DLD1 (cell line): ENCODE measurements at regions not wholly inside any gene's neighbourhood (a gene's known extent, or its start where the extent isn't known, plus 50 kb on each side); places are given as distances from the start of the nearest gene placed in this dataset.

Experiments
- in situ Hi-C: cut with HindIII; loops from 2 replicates; pipeline ENCODE4 v1.10.0; 2017; ENCODE audit warnings: low sequenced_read_pairs

DNA sequence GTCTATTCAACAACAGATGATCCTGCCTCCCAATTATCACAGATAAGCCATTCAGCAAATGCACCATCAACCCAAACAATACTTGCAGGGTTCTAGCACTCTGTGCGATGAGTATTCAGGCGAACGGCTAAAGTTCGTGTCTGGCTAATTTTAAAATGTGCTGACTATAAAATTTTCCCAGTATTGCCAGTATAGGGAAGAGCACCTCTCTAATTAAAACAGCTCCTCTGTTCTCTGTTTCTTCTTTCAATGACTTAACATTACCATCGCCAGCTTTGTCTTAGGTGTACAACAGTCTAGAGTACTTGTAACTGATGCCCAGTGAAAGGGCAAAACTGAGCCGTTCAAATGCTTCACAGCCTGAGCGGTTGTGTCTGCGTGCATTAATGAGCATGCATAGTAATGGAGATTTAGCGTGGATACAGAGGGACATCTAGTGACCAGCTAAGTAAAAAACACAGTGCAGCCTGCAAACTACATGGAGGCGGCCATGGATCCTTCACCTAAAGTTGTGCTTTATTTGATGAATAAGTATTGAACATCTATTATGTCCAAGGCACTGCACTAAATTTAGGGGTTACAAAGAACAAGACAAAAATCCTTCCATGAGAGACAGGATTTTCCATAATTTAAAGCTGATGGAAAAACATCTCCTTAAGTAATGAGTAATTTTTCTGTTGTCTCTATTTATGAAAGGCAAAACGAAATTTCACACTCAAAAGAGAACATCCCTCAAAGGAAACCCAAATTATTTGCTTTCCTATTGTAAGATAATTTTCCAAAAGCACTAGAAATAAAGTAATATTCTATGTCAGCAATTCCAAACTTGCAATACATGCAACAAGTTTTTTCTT is 120.0 kb downstream of the SETD4 start:
- in situ Hi-C loops = no loop called here

DNA sequence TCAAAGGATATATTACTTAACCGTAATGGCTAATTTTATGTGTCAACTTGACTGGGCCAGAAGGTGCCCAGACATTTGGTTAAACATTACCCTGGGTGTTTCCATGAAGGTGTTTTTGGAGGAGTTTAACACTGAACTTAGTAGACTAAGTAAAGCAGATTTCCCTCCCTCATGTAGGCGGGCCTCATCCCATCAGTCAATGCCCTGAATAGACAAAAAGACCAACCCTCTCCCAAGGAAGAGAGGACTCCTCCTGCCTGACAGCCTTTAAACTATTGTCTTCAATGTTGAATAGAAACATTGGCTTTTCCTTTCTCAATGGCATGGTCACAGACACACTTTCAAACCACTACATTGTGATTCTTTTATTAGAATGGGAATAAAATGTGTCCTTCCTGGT is 121.9 kb downstream of the SETD4 start:
- in situ Hi-C loops = no loop called here

DNA sequence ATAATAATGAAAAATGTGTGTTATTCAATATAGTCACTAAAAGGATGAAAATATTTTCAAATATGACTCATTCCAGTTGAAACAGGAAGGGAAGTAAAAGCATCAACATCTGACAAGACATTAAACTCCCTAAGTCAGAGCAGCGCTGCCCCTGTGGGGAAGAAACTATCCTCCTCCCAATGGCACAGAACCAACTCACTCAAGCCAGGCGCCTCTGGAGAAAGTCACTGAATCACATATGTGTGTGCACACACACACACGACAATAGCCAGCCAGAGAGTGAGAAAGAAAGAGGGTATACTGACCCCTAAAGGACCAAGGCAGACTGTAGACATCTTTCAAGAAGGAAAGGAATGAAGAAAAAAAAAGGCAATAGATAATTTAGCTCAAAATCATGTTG is 126.9 kb downstream of the SETD4 start:
- in situ Hi-C loops = no loop called here

DNA sequence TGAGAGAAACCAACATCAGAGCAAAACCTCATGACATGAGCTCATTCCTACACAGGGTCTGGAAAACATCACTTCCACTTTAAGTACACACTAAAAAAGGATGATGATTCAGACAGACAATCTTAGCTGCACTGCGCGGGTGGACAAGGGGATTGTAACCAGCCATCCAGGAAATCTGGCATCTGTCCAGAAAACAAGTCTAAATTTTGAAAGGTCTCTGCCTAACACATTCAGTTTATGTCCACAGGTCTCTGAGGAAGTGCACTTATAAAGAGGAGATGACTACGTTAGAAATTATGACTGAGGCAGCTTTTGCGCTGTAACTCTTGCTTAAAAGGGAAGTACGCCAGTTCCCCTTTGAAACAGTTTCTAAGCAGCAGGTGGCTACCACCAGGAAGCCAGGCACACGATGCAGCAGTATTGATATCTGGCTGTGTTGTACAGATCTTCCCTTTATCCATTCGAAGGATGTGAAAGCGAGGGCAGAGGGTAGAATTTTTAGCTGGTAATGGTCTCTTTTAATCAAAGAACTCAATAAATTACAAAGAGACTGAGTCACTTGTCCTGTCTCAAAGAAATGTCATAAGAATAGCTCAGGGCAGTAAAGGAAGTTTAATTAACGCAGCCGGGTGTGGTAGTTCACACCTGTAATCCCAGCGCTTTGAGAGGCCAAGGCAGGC is 128.0 kb downstream of the SETD4 start:
- in situ Hi-C loops = no loop called here

DNA sequence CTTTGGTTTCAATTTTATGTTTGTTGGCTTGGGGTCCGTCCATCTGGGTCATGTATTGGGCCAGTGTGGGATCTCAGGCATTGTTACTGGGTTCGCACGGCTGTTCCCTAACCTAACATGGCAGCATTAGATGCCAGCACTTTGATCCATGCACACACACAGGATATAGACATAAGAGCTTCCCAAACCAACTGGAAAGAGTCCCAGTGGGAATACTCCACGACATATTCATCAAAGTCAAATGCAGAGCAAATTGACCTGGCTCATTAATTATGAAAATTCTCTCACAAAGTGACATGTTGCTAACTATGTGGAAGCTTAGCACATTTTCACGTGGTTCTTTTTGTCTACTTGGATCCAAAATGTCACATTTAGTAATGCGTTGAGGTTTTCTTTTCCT is 130.4 kb downstream of the SETD4 start:
- in situ Hi-C loops = no loop called here

DNA sequence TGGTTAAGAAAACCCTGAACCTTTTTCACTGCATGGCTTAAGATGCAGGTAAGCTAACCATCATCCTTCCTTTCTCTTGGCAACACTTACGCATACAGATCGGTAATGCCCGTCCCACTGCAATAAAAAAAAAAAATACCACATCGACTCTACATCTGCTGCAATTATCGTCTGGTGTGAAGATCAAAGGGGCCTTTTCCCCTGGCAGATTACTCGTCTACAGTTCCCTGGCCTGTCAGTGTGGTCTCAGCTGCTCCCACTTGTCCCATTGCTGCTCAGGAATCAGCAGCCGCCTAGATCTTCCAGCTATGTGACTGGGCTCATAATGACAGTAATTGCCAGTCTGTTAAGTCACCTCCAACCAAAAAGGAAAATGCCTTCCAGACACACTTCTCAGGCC is 133.1 kb downstream of the SETD4 start:
- in situ Hi-C loops = no loop called here

DNA sequence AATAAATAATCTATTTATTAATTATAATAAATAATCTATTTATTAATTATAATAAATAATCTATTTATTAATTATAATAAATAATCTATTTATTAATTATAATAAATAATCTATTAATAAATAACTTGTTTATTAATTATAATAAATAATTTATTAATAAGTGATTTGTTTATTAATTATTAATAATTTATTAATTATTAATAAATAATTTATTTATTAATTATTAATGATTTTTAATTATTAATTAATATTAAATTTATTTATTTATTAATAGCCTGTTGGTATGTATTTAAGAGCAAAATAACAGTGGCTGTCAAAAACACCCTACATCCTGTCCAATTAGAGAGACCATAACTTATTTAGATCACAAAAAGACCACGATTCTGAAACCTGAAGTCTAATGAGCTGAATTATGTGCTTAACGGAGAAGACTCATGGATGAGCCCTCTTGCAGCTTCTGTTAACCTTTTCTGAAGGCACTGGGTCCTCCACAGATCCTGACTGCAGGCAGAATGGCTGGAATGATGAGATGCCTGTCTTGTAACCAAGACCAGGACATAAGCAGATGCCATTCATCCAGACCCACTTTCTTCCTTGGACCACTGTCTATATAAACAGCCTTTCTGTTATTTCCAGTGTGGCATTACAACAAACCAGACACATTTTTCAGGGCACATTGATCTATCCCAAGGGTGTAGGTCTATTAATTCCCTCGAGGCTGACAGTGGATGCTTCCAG is 134.2 kb downstream of the SETD4 start:
- in situ Hi-C loops = no loop called here

DNA sequence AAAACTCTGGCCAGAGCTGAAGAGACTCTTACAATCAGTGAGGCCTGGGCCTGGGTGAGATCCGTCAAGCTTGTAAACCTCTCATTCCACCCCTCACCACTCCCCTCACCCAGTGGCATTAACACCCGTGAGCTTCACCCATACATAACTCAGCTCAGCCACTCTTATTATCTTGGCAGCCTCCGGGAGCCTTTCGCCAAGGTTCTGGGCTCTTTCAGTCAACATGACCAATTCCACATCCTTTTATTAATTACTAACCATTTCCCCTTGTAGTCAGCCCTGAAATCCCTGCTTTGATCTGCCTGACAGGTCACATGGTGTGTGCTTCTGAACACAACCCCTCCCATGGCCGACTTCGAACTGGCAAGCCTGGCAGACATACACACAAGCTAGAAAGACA is 134.8 kb downstream of the SETD4 start:
- in situ Hi-C loops = no loop called here

DNA sequence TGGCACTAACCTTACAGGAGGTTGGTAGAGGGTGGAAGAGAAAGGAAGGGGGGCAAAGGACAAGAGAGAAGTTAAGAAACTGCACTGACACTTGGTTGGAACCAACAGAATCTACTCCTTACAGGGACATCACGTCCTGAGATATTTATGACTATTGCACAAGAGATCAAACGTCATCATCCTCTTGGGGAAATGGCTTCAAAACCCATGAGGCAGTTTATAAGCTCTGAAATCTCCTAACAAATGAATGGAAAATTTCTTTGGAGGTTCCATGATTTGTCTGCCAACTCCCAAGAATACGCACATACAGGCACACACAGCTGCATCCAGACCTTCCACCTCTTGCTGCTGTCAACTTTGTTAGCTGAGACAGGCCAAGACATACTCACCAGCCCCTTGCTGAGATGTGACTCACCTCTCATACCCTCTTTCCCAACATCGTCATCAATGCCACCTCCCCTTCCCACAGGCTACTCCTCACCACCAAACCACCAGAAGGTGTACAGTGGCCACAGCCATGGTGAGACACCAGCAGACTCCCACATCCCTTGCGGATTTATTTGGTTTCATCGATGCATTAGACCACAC is 135.5 kb downstream of the SETD4 start:
- in situ Hi-C loops = no loop called here

DNA sequence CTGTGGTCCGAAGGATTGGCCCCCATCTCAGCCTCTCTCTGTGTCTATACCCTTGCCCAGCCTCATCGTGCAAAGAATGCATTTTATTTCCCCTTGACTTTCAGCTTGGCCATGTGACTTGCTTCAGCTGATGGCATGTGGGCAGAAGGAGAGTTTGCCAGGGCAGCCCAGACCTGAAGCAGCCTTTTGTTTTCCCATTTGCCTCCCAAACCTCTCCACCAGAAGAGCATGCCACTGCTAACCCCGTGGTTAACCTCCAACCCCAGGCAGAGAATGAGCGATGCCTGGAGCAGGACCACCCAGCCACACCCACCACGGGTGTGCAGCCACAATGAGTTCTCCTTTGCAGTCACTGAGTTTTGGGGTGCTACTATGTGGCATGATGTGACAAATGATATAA is 136.4 kb downstream of the SETD4 start:
- in situ Hi-C loops = no loop called here

DNA sequence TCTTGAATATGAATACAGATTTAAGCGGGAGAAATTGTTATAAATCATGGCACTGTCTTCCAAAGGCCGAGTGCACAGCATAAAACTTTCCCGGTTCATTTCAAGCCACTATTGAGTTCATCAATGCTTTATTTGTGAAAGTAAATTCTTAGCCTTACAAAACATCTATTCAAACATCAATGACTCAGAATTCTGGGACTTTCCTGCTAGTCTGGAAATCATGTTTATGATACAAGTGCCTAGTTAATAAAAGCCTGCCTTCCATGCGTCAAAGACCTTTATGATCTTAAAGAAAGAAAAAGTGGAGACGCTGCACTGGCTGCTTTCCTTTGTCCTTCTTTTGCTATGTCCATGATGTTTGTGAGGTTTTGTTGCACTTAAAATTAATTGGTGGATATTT is 137.7 kb downstream of the SETD4 start:
- in situ Hi-C loops = no loop called here

DNA sequence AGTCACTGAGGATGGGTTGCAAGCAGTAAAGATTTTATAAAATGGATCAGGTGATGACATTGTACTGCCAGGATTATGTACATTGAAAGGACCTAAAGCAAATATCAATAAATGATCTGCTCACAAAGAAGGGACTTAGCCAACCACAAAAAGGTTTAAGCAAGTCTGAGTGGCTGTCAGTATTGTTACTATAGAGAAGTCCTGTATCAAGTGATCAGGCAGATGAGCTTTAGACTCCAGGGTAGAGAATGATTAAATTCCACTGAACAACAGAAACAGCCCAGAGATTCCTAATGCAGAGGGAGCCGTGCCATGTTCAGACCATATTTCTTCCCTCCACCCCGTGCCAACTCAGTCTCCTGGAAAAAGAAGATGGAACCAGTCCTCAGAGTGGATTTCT is 138.9 kb downstream of the SETD4 start:
- in situ Hi-C loops = no loop called here

DNA sequence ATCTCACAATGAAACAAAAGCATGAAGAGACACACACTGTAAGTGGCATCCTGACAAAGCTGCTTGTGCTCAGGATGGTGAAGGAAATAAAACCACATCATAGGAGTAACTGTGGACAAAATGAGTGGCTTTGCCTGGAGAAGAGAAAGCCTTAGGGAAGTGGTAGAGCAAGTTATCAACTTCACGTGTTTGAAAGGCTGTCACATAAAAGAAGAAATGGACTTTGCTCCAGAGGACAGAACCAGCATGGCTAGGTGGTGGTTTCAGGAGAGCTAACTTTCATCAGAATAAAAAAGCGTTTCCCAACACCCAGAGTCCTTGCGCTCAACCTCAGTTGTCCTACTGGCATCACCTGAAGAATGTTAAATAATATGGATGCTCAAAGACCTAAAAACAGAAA is 139.9 kb downstream of the SETD4 start:
- in situ Hi-C loops = no loop called here

DNA sequence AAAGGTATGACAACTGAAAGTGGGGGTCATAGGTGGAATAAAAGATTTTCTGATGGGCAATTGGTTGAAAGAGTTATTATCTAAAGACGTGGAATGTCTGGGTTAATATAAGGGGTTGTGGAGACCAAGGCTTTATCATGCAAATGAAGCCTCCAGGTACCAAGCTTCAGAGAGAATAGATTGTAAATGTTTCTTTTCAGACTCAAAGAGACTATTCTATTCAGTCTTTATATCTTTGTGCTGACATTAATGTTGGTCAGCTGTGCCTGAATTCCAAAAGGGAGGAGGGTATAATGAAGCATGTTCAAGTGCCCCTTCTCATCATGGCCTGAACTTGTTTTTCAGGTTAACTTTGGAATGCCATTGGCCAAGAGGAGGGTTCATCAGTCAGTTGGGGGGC is 145.3 kb downstream of the SETD4 start:
- in situ Hi-C loops = no loop called here

DNA sequence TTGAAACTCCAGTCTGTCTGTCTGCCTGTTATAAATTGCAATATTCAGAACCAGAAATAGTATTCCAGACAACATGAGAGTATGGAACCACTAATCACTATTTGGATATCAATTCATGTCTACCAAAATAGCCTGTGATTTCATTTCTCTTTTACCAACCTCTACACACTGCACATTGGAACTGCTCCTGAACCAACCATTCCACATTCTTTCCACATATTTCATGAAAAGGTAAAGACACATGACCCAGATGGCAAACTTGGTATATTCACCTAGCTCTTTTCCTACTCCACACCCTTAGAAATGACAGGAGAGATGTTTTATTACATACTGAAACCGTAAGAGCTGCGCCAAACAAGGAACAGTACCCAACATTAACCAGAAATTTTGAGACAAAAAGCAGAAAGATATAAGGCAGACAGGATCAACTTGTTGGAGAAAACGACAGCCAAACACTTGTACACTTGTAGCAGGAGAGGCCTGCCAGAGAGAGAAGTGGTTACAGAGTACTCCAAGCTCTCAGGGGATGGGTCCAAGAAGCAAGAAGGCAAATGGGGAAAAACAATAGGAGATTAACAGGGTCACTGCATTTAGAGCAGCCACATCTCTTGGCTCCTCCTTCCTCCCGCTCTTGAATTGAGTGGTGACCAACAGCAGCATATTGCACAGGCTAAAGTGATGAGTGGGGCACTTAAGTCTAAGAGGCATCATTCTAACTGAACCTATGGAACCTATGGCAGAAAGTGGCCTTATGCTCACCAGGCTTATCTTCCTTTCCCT is 148.7 kb downstream of the SETD4 start:
- in situ Hi-C loops = no loop called here

DNA sequence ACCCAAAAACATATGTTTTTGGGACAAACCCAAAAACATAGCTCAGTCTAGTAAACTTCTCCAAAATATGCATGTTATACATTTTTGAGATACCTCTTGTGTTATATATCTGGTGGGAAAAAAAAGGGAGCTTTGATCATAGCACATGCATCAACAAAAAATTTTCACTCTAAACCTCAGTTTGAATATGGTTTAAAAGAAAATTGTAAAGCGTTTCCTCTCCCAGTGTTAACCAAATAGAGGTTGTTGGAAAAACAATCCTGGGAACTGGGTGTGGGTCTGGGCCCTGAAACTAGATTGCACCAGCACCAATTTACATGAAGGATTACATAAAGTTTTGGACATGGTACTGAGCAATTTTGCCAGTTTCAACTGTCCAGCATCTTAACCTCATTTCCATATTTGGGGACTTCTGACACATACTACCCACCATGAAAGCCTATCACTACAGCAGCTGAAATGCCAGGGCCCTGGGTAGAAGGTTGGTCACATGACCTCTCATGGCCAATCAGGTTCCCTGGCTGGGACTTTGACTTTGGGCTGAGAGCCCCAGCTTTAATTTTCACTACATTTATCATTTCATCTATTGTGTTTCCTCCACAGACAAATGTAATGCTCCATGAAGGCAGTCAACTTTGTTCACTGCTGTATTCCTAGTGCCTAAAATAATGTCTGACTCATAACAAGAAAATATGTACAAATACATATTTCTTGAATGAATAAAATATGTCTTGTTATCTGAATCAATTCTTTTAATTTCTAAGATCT is 150.7 kb downstream of the SETD4 start:
- in situ Hi-C loops = no loop called here

DNA sequence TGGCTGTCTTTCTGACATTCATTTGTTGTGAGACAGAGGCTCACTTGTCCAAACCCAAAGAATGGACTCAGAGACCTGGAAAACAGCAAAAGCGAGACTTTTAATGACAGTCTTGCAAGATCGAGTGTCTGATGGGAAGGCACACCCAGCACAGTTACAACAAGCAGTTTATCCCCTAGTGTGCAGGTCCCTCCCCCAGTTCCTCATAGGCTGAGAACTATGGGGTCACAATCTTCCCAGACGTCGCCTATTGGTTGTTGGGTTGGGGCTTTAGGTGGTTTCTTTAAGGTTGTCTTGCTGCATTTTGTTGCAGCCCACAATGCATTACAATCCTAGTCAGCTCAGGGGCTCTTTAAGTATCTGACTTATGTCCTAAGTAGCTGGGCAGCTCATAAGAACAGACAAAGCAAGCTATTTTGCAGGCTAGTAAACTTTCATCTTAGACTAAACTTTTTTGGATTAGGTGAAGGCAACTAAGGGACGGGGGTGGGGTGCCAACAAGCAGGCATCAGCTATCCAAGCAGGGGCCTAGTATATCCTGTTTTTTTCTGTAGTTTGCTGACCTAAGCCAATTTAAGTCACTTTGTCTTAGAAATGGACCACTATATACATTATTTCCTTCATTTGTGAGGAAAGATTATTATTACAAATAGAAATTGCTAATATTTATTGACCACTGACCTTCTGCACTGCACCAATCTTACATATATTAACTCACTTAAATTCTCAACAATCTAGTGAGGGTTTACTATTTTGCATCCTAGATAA is 151.8 kb downstream of the SETD4 start:
- in situ Hi-C loops = no loop called here

DNA sequence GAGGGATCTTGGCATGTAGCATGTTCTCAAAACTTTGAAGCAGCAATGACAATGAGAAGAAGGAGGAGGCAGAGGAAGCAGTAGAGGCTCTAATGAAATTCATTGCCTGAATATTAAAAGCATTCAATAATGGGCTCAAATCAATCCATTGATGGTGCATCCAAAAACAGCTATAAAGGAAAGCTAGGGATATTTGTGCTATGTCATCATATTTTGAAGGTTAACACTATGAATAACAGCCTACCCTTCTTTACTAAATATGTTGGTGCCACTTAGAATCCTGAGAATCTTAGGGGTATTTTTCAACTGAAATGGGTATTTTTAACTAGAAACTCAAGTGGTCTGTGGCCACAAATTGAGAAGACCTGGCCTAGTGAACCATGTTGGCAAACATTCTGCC is 153.7 kb downstream of the SETD4 start:
- in situ Hi-C loops = no loop called here

DNA sequence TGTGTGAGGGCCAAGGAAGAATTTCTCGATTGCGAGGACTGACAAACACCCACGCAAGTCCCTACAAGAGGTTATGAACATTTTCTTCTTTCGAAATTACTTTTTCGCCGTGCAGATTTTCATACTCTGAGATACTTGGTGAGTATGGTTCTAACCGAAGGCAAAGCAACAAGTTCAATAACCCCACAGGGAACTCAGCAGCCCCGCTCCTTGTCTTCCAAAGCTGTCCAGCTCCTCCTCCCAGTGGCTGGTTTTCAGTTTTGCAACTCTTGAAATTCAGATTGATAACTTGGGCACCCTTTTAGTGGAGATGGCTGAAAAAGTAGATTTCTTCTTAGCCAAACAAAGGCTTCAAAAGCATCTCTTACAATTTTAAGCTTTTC is 154.4 kb downstream of the SETD4 start:
- in situ Hi-C loops = no loop called here
